BJ (cell line): ENCODE measurements at regions not wholly inside any gene's neighbourhood (a gene's known extent, or its start where the extent isn't known, plus 50 kb on each side); places are given as distances from the start of the nearest gene placed in this dataset.
"Not testable (repeated sequence)": the region's sequence is repeated elsewhere in the genome, so short reads cannot be mapped to it uniquely, and the experiment has no call there.

Source experiments
- CTCF ChIA-PET: fragments of 350-600 bp; formaldehyde crosslinking; extraction: SDS; loops from one replicate; lab custom pipeline; 2021; ENCODE audit warnings: antibody characterized with exemption, inconsistent platforms; lab: Yijun Ruan, JAX
- POLR2A ChIA-PET: fragments of 300-600 bp; sonication (Branson Sonifier 250); formaldehyde crosslinking; extraction: SDS; loops from one replicate; lab custom pipeline; 2021; ENCODE audit warnings: antibody characterized with exemption; lab: Charles Lee
- DNase-seq: peaks from one replicate; pipeline ENCODE4 v3.0.0-alpha.2; 2011; ENCODE audit warnings: low read depth
- H3K27me3 ChIP-seq: 2 replicates; pipeline ENCODE4 v1.6.0; 2011; ENCODE audit warnings: low read length; ENCODE audit not compliant: control insufficient read depth, insufficient read depth
- H3K36me3 ChIP-seq: 2 replicates; pipeline ENCODE4 v1.5.1; 2011; ENCODE audit warnings: low read length; ENCODE audit not compliant: control insufficient read depth, insufficient read depth
- H3K4me3 ChIP-seq: 2 replicates; pipeline ENCODE4 v1.5.1; 2011; ENCODE audit warnings: low read depth, mild to moderate bottlenecking, control low read depth, low read length
- CTCF ChIP-seq: IDR thresholded peaks from 2 replicates; pipeline ENCODE4 v1.5.1; 2011; ENCODE audit warnings: low read depth, mild to moderate bottlenecking, control low read depth, inconsistent platforms, low read length, moderate library complexity; ENCODE audit not compliant: insufficient read depth

GRCh38 chr14:66254038-66254437 lies 232.1 kb upstream of the CCDC196 start:
- ChIA-PET CTCF (interaction anchor here (0.6 kb wide), 1 partner anchor 861 kb away, joined by 3 read pairs; no protein-coding TSS in a partner anchor), POLR2A (no interaction called here)
- Histone ChIP-seq H3K4me3 (no peak overlapping the region), H3K27me3 (no peaks in the 10 kb centered on the region), H3K36me3 (no peaks in the 10 kb centered on the region)
- no peak for TF ChIP-seq CTCF
- DNase-seq, result no peak

GRCh38 chr14:66268802-66269334 lies 217.3 kb upstream of the CCDC196 start:
- Histone ChIP-seq H3K36me3 (no peaks in the 10 kb centered on the region), H3K4me3 (no peak overlapping the region), H3K27me3 (no peaks in the 10 kb centered on the region)
- ChIA-PET POLR2A (no interaction called here), CTCF (no interaction called here)
- no peak for TF ChIP-seq CTCF
- no peak for DNase-seq

- ChIA-PET POLR2A (no interaction called here), CTCF (no interaction called here)
- TF ChIP-seq CTCF, result no peak
Measured at GRCh38 chr14:66272221-66272620, 213.9 kb upstream of the CCDC196 start.

GRCh38 chr14:66273261-66273832 lies 212.8 kb upstream of the CCDC196 start:
- TF ChIP-seq CTCF, result no peak
- H3K27me3 ChIP-seq, result no peaks in the 10 kb centered on the region
- no peak overlapping the region for H3K4me3 ChIP-seq
- CTCF ChIA-PET, result no interaction called here
- H3K36me3 ChIP-seq, result no peaks in the 10 kb centered on the region
- no peak for DNase-seq
- POLR2A ChIA-PET, result no interaction called here

More at GRCh38 chr14:66272221-66272620, 213.9 kb upstream of the CCDC196 start:
- DNase-seq, result no peak
- H3K36me3 ChIP-seq, result no peaks in the 10 kb centered on the region
- no peak overlapping the region for H3K4me3 ChIP-seq
- no peaks in the 10 kb centered on the region for H3K27me3 ChIP-seq

GRCh38 chr14:66278418-66278817 lies 207.8 kb upstream of the CCDC196 start:
- POLR2A ChIA-PET, H3K27me3 ChIP-seq, H3K36me3 ChIP-seq, DNase-seq, CTCF ChIA-PET, H3K4me3 ChIP-seq: not testable (repeated sequence)
